HuH-7 (cell line): ENCODE measurements at regions not wholly inside any gene's neighbourhood (a gene's known extent, or its start where the extent isn't known, plus 50 kb on each side); places are given as distances from the start of the nearest gene placed in this dataset.

ENCODE experiments used
- DNase-seq: peaks from one replicate; pipeline ENCODE4 v3.0.0; 2011; ENCODE audit warnings: low spot score

GRCh38 chr16:88287219-88287618 lies 95.5 kb upstream of the ZNF469 start:
- DNase-seq: peak; percentile 90

- DNase-seq: no peak
These were observed 94.5 kb upstream of the ZNF469 start for GRCh38 chr16:88288303-88288702.

GRCh38 chr16:88289001-88289400 lies 93.8 kb upstream of the ZNF469 start:
- no peak for DNase-seq

- no peak for DNase-seq
These were observed 93.2 kb upstream of the ZNF469 start for GRCh38 chr16:88289561-88289960.

- no peak for DNase-seq
These were observed 92.8 kb upstream of the ZNF469 start for GRCh38 chr16:88289968-88290401.

GRCh38 chr16:88290850-88291830 lies 91.6 kb upstream of the ZNF469 start:
- no peak for DNase-seq

GRCh38 chr16:88292007-88292970 lies 90.5 kb upstream of the ZNF469 start:
- DNase-seq: no peak

GRCh38 chr16:88293097-88293496 lies 89.7 kb upstream of the ZNF469 start:
- no peak for DNase-seq

GRCh38 chr16:88295671-88296436 lies 86.9 kb upstream of the ZNF469 start:
- DNase-seq: no peak

GRCh38 chr16:88296437-88297177 lies 86.2 kb upstream of the ZNF469 start:
- no peak for DNase-seq

- no peak for DNase-seq
These were observed 85.5 kb upstream of the ZNF469 start for GRCh38 chr16:88297178-88297720.

GRCh38 chr16:88298181-88298832 lies 84.5 kb upstream of the ZNF469 start:
- DNase-seq: no peak

GRCh38 chr16:88298833-88299745 lies 83.7 kb upstream of the ZNF469 start:
- DNase-seq: no peak

GRCh38 chr16:88299751-88300462 lies 82.9 kb upstream of the ZNF469 start:
- DNase-seq: no peak

GRCh38 chr16:88300463-88300835 lies 82.3 kb upstream of the ZNF469 start:
- no peak for DNase-seq

- no peak for DNase-seq
These were observed 81.3 kb upstream of the ZNF469 start for GRCh38 chr16:88301431-88301830.

GRCh38 chr16:88301886-88302285 lies 80.9 kb upstream of the ZNF469 start:
- DNase-seq: no peak

- DNase-seq: no peak
These were observed 80.1 kb upstream of the ZNF469 start for GRCh38 chr16:88302666-88303065.

GRCh38 chr16:88303405-88303804 lies 79.4 kb upstream of the ZNF469 start:
- no peak for DNase-seq
